ENCODE measurements at regions not wholly inside any gene's neighbourhood (a gene's known extent, or its start where the extent isn't known, plus 50 kb on each side); places are given as distances from the start of the nearest gene placed in this dataset.

DNA sequence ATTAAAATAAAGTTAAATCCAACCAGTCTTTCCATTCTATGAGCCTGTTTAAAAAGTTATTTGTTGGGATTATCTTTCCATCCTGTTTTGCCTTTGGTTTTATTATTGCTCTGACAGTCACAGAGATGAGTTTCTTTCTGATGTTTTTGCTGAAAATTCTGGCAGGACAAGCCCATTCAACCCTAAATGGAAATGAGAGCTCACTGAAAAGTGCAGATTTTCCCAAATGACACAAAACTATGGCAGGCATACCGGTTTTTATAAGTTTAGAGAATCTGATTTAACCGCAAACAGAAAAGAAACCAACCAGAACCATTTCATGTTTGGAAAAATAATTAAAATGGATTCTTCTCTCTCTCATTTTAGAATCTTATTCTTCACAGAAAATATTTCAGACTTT, 238.1 kb upstream of the SGO1 start:
- TF ChIP-seq, protein P1, sequence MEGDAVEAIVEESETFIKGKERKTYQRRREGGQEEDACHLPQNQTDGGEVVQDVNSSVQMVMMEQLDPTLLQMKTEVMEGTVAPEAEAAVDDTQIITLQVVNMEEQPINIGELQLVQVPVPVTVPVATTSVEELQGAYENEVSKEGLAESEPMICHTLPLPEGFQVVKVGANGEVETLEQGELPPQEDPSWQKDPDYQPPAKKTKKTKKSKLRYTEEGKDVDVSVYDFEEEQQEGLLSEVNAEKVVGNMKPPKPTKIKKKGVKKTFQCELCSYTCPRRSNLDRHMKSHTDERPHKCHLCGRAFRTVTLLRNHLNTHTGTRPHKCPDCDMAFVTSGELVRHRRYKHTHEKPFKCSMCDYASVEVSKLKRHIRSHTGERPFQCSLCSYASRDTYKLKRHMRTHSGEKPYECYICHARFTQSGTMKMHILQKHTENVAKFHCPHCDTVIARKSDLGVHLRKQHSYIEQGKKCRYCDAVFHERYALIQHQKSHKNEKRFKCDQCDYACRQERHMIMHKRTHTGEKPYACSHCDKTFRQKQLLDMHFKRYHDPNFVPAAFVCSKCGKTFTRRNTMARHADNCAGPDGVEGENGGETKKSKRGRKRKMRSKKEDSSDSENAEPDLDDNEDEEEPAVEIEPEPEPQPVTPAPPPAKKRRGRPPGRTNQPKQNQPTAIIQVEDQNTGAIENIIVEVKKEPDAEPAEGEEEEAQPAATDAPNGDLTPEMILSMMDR (IDR thresholded peaks at IDR 0.05; ENCODE audit: low read depth, low read length, missing control alignments): no peak
- no peak for DNase-seq (ENCODE audit: extremely low read depth, low read depth)

DNA sequence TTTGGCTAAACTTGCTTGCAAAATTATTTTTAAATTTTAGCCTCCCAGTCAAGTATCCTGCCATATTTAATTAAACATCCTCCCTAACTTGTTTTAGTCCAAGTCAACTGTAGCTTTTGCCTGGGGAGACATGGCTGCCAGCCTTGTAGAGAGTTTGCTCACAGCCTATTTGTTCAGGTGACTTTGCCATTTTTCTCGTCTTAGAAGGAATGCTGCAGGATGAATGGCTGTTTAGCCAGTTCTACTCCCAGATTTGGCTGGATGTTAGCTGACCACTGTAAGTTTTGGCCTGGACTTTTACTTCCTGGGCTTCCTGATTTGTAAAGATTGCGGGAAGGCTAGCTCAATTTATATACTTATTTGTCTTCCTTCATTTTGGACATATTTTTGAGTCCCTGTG, 236.4 kb upstream of the SGO1 start:
- DNase-seq (ENCODE audit: extremely low read depth, low read depth): no peak
- H3K4me3 ChIP-seq (replicated peaks; ENCODE audit: low read depth, low read length): no peak overlapping the region
- TF ChIP-seq, protein P1 (IDR thresholded peaks at IDR 0.05; ENCODE audit: low read depth, low read length, missing control alignments): no peak

More for the DNA sequence above, 238.1 kb upstream of the SGO1 start:
- H3K4me3 ChIP-seq (replicated peaks; ENCODE audit: low read depth, low read length): no peak overlapping the region

DNA sequence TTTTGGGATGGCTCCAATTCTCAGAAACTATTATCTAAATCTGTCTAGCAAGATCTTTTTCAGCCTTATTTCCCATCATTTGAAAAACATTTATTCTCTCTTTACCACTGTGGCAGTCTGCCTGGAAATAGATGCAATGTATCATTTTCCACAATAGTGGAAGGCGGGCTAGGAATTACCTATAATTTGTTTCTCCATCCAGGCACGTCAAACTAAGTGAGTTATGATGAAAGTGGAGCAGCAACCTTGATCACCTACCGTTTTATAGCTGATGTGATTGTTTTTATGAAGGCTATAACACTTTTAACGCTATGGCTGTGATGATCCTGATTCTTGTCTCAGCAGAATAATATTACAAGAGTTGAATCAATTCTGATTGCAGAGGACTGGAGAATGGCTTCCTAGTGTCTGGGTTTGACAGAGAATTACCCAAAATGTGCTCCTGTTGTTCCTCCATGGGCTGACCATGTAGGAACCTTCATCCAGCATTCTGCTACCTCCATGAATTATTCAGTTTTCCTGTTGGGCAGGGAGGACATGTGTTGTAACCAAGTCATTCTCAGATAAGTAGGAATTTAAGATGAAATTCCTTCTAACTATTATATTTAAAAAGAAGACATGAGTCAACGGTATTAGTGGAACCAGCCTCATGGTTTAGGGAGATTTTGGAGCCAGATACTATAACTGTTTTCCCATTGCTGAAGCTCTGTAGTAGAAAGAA, 231.5 kb upstream of the SGO1 start:
- TF ChIP-seq, protein P1 (IDR thresholded peaks at IDR 0.05; ENCODE audit: low read depth, low read length, missing control alignments): no peak
- DNase-seq (ENCODE audit: extremely low read depth, low read depth): no peak
- no peak overlapping the region for H3K4me3 ChIP-seq (replicated peaks; ENCODE audit: low read depth, low read length)

DNA sequence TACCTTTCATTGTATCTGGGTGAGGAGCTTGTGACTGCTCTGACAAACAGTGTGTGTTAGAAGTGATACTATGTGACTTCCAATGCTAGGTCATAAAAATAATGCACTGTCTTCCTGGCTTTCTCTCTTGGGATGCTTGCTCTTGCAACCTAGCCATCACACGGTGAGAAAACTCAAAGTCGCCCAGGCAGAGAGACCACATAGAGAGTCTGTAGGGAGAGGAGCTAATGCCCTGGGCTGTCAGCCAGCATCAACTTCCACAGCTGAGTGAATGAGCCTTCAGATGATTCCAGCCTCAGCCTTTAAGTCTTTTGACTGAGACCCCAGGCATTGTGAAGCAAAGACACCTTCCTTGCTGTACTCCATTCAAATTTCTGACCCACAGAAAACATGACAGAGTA, 220.6 kb upstream of the SGO1 start:
- no peak overlapping the region for H3K4me3 ChIP-seq (replicated peaks; ENCODE audit: low read depth, low read length)
- TF ChIP-seq, protein P1 (IDR thresholded peaks at IDR 0.05; ENCODE audit: low read depth, low read length, missing control alignments): no peak

DNA sequence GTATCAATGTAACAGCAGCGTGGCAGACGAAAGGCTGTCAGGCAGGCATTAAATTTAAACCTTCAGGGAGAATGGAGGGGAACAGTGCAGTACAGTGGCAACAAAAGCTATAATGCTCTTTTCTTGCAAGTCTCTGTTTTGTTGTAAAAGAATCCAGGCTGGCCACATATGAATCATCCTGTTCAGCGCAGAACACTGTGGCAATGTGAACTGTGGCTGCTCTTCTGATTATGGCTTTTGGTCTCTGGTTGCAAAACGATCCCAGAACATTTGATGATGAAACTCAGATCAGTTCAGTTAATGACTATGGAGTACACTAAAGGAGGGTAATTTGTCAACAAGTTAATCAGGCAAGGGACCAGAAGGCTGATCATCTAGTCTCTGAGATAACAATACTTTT, 219.7 kb upstream of the SGO1 start:
- TF ChIP-seq, protein P1 (IDR thresholded peaks at IDR 0.05; ENCODE audit: low read depth, low read length, missing control alignments): no peak
- H3K4me3 ChIP-seq (replicated peaks; ENCODE audit: low read depth, low read length): no peak overlapping the region
- peak; percentile 2 for DNase-seq (ENCODE audit: extremely low read depth, low read depth)

More for the DNA sequence above, 220.6 kb upstream of the SGO1 start:
- DNase-seq (ENCODE audit: extremely low read depth, low read depth): no peak

DNA sequence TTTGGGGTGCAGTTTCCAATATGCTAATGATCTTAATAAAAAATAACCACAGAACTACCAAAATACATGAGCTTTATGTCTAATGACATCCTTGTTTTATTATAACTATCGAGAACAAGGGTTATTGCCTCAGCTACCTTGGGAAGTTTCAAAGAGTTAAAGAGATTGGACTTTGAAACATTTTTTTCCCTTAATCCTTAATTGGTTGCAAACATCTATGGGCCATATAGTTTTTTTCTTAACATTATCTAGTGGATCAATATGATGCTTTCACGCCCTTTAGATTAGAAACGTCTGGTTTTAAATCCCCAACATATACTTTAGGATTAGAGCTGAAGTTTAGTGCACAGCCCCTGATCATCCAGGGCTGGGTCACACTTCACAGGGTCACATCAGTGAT, 219.2 kb upstream of the SGO1 start:
- DNase-seq (ENCODE audit: extremely low read depth, low read depth): no peak
- TF ChIP-seq, protein P1 (IDR thresholded peaks at IDR 0.05; ENCODE audit: low read depth, low read length, missing control alignments): no peak
- no peak overlapping the region for H3K4me3 ChIP-seq (replicated peaks; ENCODE audit: low read depth, low read length)

DNA sequence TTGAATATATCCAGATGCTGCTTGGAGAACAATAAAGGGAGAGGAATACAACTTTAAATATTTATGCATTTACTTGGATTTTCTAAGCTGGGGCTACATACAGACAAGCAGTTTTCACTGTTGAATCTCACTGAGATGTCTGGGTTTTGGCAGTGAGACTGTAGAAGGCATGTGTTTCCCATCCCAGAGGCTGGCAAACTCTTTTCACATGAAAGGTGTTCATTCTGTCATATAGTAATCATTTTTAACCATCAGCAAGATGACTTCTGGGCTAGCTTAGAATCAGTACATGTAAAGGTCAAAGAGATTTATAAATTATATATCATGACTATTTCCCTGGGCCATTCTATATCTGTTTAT, 218.7 kb upstream of the SGO1 start:
- no peak for DNase-seq (ENCODE audit: extremely low read depth, low read depth)
- TF ChIP-seq, protein P1 (IDR thresholded peaks at IDR 0.05; ENCODE audit: low read depth, low read length, missing control alignments): no peak
- no peak overlapping the region for H3K4me3 ChIP-seq (replicated peaks; ENCODE audit: low read depth, low read length)

Measured in HFF-Myc (cell line).